GM12874 (cell line): ENCODE measurements at regions not wholly inside any gene's neighbourhood (a gene's known extent, or its start where the extent isn't known, plus 50 kb on each side); places are given as distances from the start of the nearest gene placed in this dataset.

Experiments used
- CTCF ChIP-seq: IDR thresholded peaks from 2 replicates; pipeline ENCODE4 v1.5.1; 2011; ENCODE audit warnings: low read depth, mild to moderate bottlenecking, control low read depth, low read length, moderate library complexity; ENCODE audit not compliant: insufficient read depth

- no peak for TF ChIP-seq CTCF
Observed at GRCh38 chr17:14522795-14523387, 222.0 kb downstream of the HS3ST3B1 start.

GRCh38 chr17:14514973-14515372, 214.1 kb downstream of the HS3ST3B1 start:
- no peak for TF ChIP-seq CTCF

- TF ChIP-seq CTCF, result no peak
Observed at GRCh38 chr17:14513835-14514234, 213.0 kb downstream of the HS3ST3B1 start.

- TF ChIP-seq CTCF, result no peak
Observed at GRCh38 chr17:14510136-14510535, 209.3 kb downstream of the HS3ST3B1 start.

- TF ChIP-seq CTCF, result no peak
Observed at GRCh38 chr17:14508156-14508555, 207.3 kb downstream of the HS3ST3B1 start.

GRCh38 chr17:14506364-14506763, 205.5 kb downstream of the HS3ST3B1 start:
- no peak for TF ChIP-seq CTCF

GRCh38 chr17:14505606-14506005, 204.7 kb downstream of the HS3ST3B1 start:
- TF ChIP-seq CTCF, result no peak

- no peak for TF ChIP-seq CTCF
Observed at GRCh38 chr17:14499976-14500375, 199.1 kb downstream of the HS3ST3B1 start.
